Caki2 (cell line): ENCODE measurements at regions not wholly inside any gene's neighbourhood (a gene's known extent, or its start where the extent isn't known, plus 50 kb on each side); places are given as distances from the start of the nearest gene placed in this dataset.

Source experiments
- DNase-seq: peaks from one replicate; pipeline ENCODE4 v3.0.0-alpha.2; 2015; ENCODE audit warnings: low read depth
- in situ Hi-C: cut with HindIII; loops from 2 replicates; pipeline ENCODE4 v1.10.0; 2016; ENCODE audit warnings: low sequenced_read_pairs, low pct_unique_long_range_greater_than_20kb, mixed read lengths

DNA sequence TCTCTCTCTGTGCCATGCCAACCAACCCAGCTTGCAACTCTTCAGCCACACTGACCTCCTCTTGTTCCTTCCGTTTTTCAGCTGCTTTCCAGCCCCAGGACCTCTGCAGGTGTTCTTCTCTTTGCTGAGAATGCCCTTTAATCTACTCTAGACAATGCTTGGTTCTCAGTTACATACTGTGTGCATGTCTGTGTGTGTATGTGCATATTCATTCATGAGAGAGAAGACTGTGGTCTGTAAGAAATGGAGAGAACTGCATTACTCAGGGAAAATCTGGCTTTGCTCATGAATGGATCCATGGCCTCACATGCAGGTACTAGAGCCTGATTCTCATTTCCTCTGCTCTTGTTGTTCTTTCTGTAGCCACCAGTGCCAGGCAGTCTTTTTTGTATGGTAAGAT is 636.9 kb upstream of the TENM3 start:
- in situ Hi-C loops, result no loop called here
- no peak for DNase-seq

- no peak for DNase-seq
- in situ Hi-C loops, result no loop called here
Observed at GRCh38 chr4:181608181-181608580, 635.0 kb upstream of the TENM3 start.

DNA sequence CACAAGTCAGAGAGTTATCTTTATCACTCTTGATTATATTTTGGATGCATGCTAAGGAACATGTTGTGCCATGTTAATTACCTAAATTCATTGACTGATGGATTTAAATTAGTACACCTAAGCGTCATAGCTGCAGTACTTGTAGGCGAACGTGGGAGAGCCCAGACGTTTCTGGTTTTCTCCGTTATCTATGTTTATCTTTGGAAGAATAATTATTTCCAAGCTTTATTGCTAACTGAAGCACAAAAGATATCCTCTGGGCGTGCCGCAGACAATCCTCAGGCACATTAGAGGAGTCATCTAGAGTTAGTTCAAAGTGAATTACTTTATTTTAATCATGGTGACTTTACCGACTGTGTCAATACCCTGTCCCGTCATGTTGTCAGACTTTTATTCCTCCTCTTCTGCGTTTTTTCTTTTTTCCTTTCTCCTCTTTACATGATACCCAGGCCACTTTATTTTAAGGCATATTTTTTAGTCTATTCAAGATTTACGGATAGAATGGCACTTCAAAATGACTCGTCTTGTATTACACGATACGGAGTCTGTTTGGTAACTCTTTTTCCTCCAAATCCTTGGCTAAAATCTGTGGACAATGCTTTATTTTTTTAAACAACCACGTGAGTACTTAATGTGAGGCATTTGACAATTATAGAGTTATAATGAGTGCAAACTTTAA is 632.0 kb upstream of the TENM3 start:
- in situ Hi-C loops, result no loop called here
- no peak for DNase-seq

GRCh38 chr4:181611946-181612600 is 631.1 kb upstream of the TENM3 start:
- DNase-seq, result no peak
- in situ Hi-C loops, result no loop called here

GRCh38 chr4:181613200-181613599 is 630.0 kb upstream of the TENM3 start:
- in situ Hi-C loops, result no loop called here
- DNase-seq, result no peak

DNA sequence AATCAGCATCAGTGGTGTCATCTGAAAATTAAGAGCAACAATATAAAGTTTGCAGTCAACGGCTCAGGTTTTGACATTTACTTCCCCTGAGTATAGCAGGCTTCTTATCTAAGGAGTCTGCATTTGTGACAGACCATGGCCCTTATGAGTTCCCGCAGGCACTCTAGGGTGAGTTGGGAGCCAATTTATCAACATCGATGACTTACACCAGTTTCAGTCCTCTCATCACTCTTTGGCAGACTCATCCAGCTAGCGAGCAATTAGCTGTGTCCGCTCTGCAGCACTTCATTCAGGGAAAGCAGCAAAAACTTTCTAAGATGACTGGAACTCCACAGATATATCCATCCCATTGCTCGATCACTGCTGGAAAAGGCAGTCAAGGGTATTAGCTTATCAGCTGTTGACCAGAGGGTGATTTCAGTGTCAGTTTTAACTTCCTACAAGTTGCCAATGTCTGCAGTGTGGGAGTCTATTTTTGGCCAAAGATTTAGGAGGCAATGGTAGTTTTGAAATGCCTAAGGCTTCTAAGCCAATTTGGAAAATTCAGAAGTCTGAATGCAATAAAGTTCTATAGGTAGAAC is 625.1 kb upstream of the TENM3 start:
- in situ Hi-C loops, result no loop called here
- no peak for DNase-seq

DNA sequence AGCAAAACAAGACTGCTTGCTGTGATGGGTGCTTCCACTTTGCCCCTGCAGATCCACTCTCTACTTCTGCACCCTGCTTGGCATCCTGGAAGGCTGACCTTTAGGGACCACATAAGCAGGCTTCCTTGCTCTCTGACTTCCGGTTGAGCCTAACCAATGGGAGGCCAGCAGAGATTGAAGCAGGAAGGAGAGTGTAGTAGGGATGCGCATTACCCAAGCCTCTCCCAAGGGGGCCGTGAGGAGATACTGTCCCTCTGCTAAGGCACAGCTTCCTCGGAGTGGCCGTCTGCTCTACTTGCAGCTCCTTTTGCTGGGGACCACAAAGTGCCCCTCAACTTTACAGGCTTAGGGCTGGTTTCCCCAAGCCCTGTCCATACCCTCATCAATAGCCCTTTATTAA is 624.3 kb upstream of the TENM3 start:
- no peak for DNase-seq
- in situ Hi-C loops, result no loop called here

- no peak for DNase-seq
- in situ Hi-C loops, result no loop called here
Observed at GRCh38 chr4:181619651-181620050, 623.6 kb upstream of the TENM3 start.

GRCh38 chr4:181637186-181638105 is 605.8 kb upstream of the TENM3 start:
- in situ Hi-C loops, result no loop called here
- DNase-seq, result no peak

DNA sequence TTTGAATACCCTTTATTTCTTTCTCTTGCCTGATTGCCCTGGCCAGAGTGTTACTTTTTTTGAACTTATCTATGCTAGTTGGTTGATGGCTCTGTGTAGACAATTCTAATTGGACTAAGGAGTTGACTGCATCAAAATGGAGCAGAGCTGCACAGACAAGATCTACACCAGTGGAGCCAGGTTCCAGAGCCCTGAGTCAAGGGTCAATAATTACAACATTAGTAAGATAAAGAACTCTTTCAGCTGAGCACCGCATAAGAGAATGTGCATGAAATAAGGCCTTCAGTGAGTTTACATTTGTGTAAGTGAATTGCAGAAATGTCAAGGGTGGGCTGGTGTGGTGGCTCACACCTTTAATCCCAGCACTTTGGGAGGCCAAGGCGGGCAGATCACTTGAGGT is 599.7 kb upstream of the TENM3 start:
- in situ Hi-C loops, result no loop called here
- DNase-seq, result no peak

GRCh38 chr4:181645489-181645888 is 597.7 kb upstream of the TENM3 start:
- in situ Hi-C loops, result no loop called here
- no peak for DNase-seq

DNA sequence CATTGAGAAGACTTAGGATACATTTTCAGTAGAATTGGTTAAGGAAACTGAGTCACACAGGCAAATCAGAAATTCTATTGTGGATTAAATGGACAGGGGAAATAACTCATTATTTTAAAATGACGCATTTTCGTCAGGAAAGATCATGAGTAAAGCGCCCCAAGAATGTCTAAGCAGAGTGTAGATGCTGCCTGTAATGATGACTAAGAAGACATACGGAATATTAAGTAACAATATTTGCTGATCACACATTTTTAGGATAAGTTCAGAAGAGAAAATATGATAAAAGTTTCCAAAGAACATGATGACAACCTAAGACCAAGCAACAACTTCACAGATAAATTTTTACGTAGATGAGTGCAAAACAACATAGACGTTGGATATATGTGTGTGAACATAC is 596.3 kb upstream of the TENM3 start:
- no peak for DNase-seq
- in situ Hi-C loops, result no loop called here

DNA sequence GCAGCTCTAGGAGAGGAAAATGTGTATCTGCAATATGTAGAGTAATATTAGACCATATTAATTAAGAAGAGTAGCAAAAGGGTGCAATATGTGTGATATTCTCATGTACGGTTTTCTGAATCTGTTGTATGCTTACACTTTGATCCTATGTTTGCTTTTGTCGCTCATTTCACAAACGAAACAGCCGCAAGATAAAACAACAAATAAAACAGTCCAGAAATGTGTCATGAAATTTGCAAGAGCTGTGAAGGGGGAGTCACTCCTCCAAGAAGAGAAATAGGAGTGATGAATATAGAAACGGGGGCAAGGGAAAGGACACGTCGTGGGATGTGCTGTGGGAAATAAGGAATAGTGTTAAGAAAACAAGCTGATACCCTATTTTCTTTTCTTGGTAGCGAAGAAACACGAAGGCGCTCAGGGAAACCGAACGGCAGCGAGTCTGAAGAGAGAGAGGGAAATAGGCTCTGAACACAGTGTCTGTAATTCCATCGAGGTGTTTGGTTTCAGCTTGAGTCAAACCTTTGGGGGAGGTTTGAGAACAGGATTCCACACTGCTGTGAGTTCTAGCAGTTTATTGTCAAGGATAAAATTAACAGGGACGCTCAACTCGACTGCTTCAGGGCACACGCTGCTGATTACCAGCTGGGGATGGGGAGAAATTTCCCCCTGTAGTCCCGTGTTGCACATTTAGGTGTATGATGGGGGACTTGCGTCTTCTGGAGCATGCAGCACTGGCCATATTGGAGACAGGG is 595.6 kb upstream of the TENM3 start:
- DNase-seq, result no peak
- in situ Hi-C loops, result no loop called here

DNA sequence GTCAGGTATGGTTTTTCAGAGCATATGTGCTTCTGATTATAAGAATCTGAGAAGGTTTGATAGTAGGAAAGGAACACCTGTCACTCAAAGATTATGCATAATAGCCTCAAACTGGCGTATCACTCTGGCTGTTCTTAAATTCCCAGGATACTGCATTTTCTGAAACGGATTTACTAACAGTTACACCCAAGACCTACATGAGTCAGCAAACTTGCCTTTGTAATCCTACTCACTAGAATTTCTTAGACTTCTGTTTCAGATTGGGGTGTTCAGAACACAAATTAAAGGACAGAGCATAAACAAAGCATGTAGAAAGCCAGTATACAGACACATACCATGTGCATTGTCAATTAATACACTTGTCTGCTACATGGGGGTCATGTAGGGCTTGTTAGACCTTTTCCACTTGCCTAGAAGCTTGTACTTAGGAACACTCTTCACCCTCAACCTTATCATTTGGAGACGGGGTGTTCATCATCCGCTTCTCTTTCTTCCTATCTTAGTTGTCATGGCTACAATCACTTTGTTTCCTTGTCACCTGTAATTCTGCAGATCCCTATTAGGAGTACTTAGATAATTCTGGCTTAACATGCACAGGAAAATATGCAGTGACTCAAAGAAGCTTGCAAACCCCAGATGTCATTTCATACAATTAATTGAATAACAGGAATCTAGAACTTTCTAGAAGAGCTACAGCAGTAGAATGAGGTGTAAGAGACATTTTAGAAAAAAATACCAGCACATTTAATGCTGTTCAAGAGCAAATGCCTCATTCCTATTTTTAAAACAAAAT is 593.0 kb upstream of the TENM3 start:
- in situ Hi-C loops, result no loop called here
- no peak for DNase-seq

DNA sequence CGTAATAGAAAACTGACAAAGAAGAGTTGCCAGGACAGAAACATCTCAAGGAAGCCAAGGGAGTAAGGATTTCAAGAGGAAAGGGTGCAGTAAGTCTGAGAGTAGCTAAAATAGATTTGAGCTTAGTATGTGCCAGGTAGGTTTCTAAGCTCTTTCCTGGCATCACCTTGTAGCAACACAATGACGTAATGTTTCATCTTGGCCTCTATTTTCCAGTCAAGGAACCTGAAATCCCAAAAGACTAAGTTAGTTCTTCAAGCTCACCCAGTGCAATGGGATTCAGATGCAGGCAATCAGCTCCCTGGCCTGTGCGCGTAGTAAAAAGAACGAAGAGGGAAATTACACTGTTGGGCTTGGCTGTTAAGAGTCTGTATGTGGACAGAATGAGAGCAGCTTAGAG is 586.5 kb upstream of the TENM3 start:
- DNase-seq, result no peak
- in situ Hi-C loops, result no loop called here

DNA sequence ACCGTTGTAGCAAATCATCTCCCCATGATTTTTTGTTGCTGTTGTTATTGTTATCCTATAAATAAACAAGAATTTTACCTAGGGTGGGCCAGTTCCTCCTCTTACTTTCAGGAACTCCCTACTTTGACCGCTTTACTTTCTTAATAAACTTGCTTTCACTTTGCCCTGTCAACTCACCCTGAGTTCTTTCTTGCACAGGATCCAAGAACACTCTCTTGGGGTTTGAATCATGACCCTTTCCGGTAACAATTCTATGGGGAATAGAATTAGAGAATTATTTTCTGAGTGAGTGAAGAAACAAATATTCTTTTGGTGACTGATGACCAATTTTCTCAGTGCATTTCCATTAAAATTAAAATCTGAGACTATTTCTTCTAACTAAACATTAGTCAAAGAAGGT is 584.0 kb upstream of the TENM3 start:
- no peak for DNase-seq
- in situ Hi-C loops, result no loop called here

DNA sequence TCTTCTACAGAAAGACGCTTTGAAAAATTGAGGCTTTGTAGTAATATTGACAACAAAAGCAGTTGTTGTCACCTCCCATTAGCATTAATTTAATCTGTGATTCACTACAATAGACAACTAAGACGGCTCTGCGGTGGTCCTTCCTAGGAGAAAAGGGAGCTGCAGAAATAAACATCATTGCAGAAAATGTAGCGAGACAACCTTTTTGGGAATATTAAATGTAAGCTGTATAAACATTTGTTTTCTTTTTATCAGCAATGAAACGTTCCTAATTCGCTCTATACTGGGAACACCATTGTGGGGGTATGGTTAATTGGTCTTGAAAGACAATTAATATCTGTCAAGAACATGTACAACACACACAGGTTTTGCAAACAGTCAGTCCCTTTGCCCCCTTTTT is 583.3 kb upstream of the TENM3 start:
- in situ Hi-C loops, result no loop called here
- no peak for DNase-seq

DNA sequence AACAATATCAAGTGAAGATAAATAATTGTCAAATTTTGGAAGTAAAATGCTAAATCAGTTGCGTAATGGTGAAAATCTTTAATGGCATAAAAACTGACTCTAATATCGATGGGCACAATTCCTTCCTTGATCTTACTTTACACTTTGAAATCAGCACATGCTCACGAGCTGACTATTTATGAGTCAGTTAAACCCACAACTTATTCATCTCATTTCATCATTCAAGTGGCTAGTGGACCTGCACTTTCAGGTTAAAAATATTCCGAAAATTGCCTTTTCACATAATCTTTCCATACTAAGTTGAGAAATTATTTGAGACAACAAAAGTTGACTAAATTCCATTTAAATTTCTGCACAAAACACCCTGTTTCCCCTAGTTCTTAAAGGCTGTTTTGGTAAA is 582.1 kb upstream of the TENM3 start:
- DNase-seq, result no peak
- in situ Hi-C loops, result no loop called here
